Peyer's patch (tissue), 4 donors: ENCODE measurements at regions not wholly inside any gene's neighbourhood (a gene's known extent, or its start where the extent isn't known, plus 50 kb on each side); places are given as distances from the start of the nearest gene placed in this dataset.

ENCODE experiments used
- DNase-seq, 3 donors: peaks; one replicate each; pipeline ENCODE4 v3.0.0-alpha.2; 2017 to 2019
- H3K27ac ChIP-seq, 4 donors: fragments of 200-600 bp; sonication (generic); one replicate each; pipeline ENCODE4 v1.5.1; 2016 to 2019
- H3K27me3 ChIP-seq, 2 donors: fragments of 200-600 bp; sonication (generic); one replicate each; pipeline ENCODE4 v1.5.1; 2019
- H3K36me3 ChIP-seq, 3 donors: fragments of 200-600 bp; sonication (generic); one replicate each; pipeline ENCODE4 v1.5.1; 2016 to 2019
- H3K4me1 ChIP-seq, 4 donors: fragments of 200-600 bp; sonication (generic); one replicate each; pipeline ENCODE4 v1.5.1; 2016 to 2019
- H3K4me3 ChIP-seq, 4 donors: fragments of 200-600 bp; sonication (generic); 1 replicate in 3 of 4; 2 replicates in 1 of 4; pipeline ENCODE4 v1.5.1; 2016 to 2019; ENCODE audit warnings: mild to moderate bottlenecking in 1 of 4
- H3K9me3 ChIP-seq, 4 donors: fragments of 200-600 bp; sonication (generic); one replicate each; pipeline ENCODE4 v1.5.1; 2016 to 2019; ENCODE audit warnings: mild to moderate bottlenecking in 1 of 4
- POLR2A ChIP-seq, 2 donors: fragments of 450-650 bp; IDR thresholded peaks; one replicate each; pipeline ENCODE4 v1.5.1; 2017; ENCODE audit warnings: antibody characterized with exemption in 2 of 2, mild to moderate bottlenecking in 2 of 2, moderate library complexity in 2 of 2
- TF ChIP-seq, protein P1 (sequence below), 6 experiments: fragments of 450-650 bp in 4 of 6; fragments of 200-600 bp in 2 of 6; sonication (generic) in 1 of 6; IDR thresholded peaks; one replicate each; pipeline ENCODE4 v1.5.1; 2017 to 2019; ENCODE audit warnings: antibody characterized with exemption in 6 of 6, mild to moderate bottlenecking in 3 of 6, moderate library complexity in 1 of 6

DNA sequence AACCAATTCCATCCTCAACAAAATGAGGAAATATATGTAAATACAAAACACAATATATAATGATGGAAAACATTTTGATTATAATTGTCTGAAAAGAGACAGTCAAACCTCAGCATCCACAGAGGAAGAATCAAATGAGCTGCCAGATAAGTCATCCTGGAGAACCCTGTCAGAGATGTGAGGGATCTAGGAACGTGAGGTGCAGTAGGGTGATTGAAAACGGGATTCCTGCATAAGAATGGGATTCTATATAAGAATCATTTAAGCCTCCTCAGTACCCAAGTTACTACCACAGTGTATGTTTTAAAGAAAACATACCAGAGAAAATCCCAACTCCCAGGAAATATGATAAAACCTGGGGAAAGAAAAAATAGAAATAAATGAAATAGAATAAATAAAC lies 690.5 kb downstream of the FRK start:
- Histone ChIP-seq H3K4me1 (no peaks in the 10 kb centered on the region), H3K27ac (no peak overlapping the region), H3K4me3 (no peak overlapping the region), H3K27me3 (no peaks in the 10 kb centered on the region), H3K9me3 (no peaks in the 10 kb centered on the region), H3K36me3 (no peaks in the 10 kb centered on the region)
- TF ChIP-seq POLR2A (IDR thresholded peaks at IDR 0.05) = no peak
- TF ChIP-seq, protein P1, sequence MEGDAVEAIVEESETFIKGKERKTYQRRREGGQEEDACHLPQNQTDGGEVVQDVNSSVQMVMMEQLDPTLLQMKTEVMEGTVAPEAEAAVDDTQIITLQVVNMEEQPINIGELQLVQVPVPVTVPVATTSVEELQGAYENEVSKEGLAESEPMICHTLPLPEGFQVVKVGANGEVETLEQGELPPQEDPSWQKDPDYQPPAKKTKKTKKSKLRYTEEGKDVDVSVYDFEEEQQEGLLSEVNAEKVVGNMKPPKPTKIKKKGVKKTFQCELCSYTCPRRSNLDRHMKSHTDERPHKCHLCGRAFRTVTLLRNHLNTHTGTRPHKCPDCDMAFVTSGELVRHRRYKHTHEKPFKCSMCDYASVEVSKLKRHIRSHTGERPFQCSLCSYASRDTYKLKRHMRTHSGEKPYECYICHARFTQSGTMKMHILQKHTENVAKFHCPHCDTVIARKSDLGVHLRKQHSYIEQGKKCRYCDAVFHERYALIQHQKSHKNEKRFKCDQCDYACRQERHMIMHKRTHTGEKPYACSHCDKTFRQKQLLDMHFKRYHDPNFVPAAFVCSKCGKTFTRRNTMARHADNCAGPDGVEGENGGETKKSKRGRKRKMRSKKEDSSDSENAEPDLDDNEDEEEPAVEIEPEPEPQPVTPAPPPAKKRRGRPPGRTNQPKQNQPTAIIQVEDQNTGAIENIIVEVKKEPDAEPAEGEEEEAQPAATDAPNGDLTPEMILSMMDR (IDR thresholded peaks at IDR 0.05) = no peak
- no peak for DNase-seq

DNA sequence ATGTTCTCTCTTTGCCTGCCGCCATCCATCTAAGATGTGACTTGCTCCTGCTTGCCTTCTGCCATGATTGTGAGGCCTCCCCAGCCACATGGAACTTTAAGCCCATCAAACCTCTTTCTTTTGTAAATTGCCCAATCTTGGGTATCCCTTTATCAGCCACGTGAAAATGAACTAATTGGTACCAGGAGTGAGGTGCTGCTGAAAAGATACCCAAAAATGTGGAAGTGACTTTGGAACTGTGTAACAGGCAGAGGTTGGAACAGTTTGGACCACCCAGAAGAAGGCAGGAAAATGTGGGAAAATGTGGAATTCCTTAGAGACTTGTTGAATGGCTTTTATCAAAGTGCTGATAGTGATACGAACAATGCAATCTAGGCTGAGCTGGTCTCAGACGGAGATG lies 694.9 kb downstream of the FRK start:
- DNase-seq = no peak
- Histone ChIP-seq H3K27me3 (no peaks in the 10 kb centered on the region), H3K4me3 (no peak overlapping the region), H3K4me1 (no peaks in the 10 kb centered on the region), H3K27ac (no peak overlapping the region), H3K36me3 (no peaks in the 10 kb centered on the region), H3K9me3 (no peaks in the 10 kb centered on the region)
- TF ChIP-seq POLR2A (IDR thresholded peaks at IDR 0.05) = no peak
- TF ChIP-seq, protein P1 (IDR thresholded peaks at IDR 0.05) = no peak

DNA sequence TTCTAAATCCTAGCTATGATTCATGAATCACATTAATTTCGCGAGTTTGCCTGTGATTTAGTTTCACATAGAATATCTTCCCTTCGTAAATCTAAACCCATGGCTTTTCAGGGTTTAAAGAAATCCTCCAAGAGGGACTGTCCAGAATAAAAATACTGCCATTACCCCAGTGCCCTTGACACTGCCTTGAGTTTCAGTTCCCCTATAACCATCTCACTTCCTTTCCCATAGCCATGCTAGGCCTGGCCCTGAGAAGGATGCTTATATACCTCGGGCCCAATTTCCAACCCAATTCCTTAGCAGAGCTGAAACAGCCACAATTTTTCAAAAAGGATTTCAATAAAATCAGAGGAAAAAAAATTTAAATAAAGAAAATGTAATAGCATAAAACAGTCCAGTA lies 697.3 kb downstream of the FRK start:
- Histone ChIP-seq H3K27me3 (no peaks in the 10 kb centered on the region), H3K4me1 (no peaks in the 10 kb centered on the region), H3K27ac (no peak overlapping the region), H3K36me3 (no peaks in the 10 kb centered on the region), H3K9me3 (no peaks in the 10 kb centered on the region), H3K4me3 (no peak overlapping the region)
- no peak for DNase-seq
- TF ChIP-seq, protein P1 (IDR thresholded peaks at IDR 0.05) = no peak
- no peak for TF ChIP-seq POLR2A (IDR thresholded peaks at IDR 0.05)

DNA sequence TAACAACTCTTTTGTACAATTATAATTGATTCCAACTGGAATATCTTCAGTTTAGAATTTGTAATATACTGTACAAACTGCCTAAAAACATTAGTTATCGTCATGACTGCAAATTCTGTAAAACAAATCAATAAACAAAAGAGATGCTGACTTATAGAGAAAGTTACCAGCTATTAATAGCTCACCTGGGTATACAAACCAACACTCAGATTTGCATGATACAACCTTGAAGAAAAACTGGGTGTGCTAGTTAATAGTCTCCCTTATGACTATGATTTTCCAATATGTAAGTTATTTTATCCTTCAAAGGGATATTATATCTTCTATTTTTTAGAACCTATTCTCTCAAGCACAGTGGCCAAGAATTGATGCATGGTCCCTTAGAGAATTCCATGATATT lies 698.5 kb downstream of the FRK start:
- Histone ChIP-seq H3K4me1 (no peaks in the 10 kb centered on the region), H3K36me3 (no peaks in the 10 kb centered on the region), H3K4me3 (no peak overlapping the region), H3K27ac (no peak overlapping the region), H3K27me3 (no peaks in the 10 kb centered on the region), H3K9me3 (no peaks in the 10 kb centered on the region)
- DNase-seq = no peak
- TF ChIP-seq, protein P1 (IDR thresholded peaks at IDR 0.05) = no peak
- no peak for TF ChIP-seq POLR2A (IDR thresholded peaks at IDR 0.05)

DNA sequence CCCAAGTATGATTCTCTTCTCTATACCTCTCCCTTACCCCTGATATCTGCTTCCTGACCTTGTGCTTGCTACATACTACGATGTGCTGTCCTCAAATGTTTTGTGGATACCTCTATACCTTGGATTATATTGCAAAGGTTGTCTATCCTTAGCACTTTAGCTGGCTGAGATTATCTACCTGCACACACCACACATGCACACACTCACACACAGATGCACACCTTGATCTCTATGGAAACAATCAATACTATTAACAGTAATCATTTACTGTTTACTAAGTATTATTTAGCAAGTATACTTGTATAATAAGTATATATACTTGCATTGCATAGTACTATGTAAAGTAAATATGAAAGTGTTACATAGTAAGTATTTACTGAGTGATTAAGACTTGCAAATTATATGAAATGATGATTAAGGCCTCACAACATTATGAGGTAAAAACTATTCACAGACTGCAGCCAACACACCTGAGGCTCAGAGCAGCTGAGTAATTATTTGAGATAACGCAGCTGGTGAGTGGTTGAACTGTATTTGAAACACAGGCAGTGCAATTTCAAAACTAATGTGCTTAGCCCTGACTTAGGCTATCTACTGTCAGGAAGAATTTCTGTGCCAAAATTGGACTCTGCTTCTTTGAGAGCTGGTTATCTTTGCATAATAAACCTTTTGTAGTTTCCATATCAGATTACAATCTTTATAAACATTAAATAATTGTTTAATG lies 699.9 kb downstream of the FRK start:
- no peak overlapping the region for H3K4me3 ChIP-seq
- no peak overlapping the region for H3K27ac ChIP-seq
- no peaks in the 10 kb centered on the region for H3K4me1 ChIP-seq
- H3K36me3 ChIP-seq = no peaks in the 10 kb centered on the region
- no peak for DNase-seq
- no peaks in the 10 kb centered on the region for H3K9me3 ChIP-seq
- TF ChIP-seq, protein P1 (IDR thresholded peaks at IDR 0.05) = no peak
- TF ChIP-seq POLR2A (IDR thresholded peaks at IDR 0.05) = no peak
- no peaks in the 10 kb centered on the region for H3K27me3 ChIP-seq

DNA sequence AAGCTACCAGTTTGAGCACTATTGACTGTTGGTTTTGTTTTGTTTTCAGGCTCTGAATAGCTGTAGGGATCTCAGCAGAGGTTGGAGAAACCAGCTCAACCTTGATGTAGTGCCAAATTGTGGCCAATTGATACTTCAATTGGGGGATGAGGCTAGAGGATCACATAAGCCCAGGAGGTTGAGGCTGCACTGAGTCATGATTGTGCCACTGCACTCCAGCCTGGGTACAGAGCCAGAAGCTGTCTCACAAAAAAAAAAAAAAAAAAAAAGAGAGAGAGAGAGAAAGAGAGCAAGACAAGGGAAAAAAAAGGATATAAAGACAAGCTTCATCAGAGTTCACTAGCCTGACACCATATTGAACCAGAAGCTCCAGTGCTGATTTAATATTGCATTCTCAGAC lies 702.1 kb downstream of the FRK start:
- H3K9me3 ChIP-seq = no peaks in the 10 kb centered on the region
- no peaks in the 10 kb centered on the region for H3K4me1 ChIP-seq
- no peaks in the 10 kb centered on the region for H3K27me3 ChIP-seq
- no peak for DNase-seq
- TF ChIP-seq POLR2A (IDR thresholded peaks at IDR 0.05) = no peak
- TF ChIP-seq, protein P1 (IDR thresholded peaks at IDR 0.05) = no peak
- no peak overlapping the region for H3K4me3 ChIP-seq
- H3K36me3 ChIP-seq = no peaks in the 10 kb centered on the region
- no peak overlapping the region for H3K27ac ChIP-seq
